Stomach (tissue), 4 donors: ENCODE measurements at regions not wholly inside any gene's neighbourhood (a gene's known extent, or its start where the extent isn't known, plus 50 kb on each side); places are given as distances from the start of the nearest gene placed in this dataset.

ENCODE experiments used
- EP300 ChIP-seq: sonication (generic); formaldehyde crosslinking; IDR thresholded peaks from one replicate; pipeline ENCODE4 v1.6.1; 2017; ENCODE audit warnings: antibody characterized with exemption
- POLR2A ChIP-seq, 4 donors: fragments of 450-650 bp; IDR thresholded peaks; one replicate each; pipeline ENCODE4 v1.6.1; 2016; ENCODE audit warnings: antibody characterized with exemption in 4 of 4, control low read depth in 2 of 4, mild to moderate bottlenecking in 1 of 4, moderate library complexity in 1 of 4
- POLR2AphosphoS5 ChIP-seq, 3 donors: sonication (generic); formaldehyde crosslinking; IDR thresholded peaks; one replicate each; pipeline ENCODE4 v1.6.1; 2016; ENCODE audit warnings: antibody characterized with exemption in 3 of 3
- TF ChIP-seq, protein P1 (sequence below), 7 experiments: fragments of 450-650 bp in 4 of 7; fragments of 200-600 bp in 3 of 7; sonication (generic) in 3 of 7; IDR thresholded peaks; one replicate each; pipeline ENCODE4 v1.5.1; 2016 to 2019; ENCODE audit warnings: antibody characterized with exemption in 7 of 7, control low read depth in 2 of 7, mild to moderate bottlenecking in 1 of 7

GRCh38 chr11:25793637-25794036, 538.3 kb upstream of the ANO3 start:
- TF ChIP-seq, protein P1, sequence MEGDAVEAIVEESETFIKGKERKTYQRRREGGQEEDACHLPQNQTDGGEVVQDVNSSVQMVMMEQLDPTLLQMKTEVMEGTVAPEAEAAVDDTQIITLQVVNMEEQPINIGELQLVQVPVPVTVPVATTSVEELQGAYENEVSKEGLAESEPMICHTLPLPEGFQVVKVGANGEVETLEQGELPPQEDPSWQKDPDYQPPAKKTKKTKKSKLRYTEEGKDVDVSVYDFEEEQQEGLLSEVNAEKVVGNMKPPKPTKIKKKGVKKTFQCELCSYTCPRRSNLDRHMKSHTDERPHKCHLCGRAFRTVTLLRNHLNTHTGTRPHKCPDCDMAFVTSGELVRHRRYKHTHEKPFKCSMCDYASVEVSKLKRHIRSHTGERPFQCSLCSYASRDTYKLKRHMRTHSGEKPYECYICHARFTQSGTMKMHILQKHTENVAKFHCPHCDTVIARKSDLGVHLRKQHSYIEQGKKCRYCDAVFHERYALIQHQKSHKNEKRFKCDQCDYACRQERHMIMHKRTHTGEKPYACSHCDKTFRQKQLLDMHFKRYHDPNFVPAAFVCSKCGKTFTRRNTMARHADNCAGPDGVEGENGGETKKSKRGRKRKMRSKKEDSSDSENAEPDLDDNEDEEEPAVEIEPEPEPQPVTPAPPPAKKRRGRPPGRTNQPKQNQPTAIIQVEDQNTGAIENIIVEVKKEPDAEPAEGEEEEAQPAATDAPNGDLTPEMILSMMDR (IDR thresholded peaks at IDR 0.05), result no peak
- TF ChIP-seq POLR2A (IDR thresholded peaks at IDR 0.05) (no peak), EP300 (no peak), POLR2AphosphoS5 (IDR thresholded peaks at IDR 0.05) (no peak)
